ENCODE measurements at regions not wholly inside any gene's neighbourhood (a gene's known extent, or its start where the extent isn't known, plus 50 kb on each side); places are given as distances from the start of the nearest gene placed in this dataset.

GRCh38 chr4:165677081-165677480 is 196.0 kb upstream of the TLL1 start (continued):
- TF ChIP-seq ATF1 (CRISPR knock-in tag; IDR thresholded peaks at IDR 0.05) = no peak

GRCh38 chr4:165678236-165678935 is 194.7 kb upstream of the TLL1 start:
- DNase-seq (ENCODE audit: low spot score) (no peak), ATAC-seq (no peak)
- no peak overlapping the region for H3K4me3 Mint-ChIP-seq
- CTCF ChIA-PET = interaction anchor here (0.9 to 1.6 kb wide), 2 partner anchors 15 to 141 kb away, joined by 3 to 4 read pairs; no protein-coding TSS in a partner anchor
- no peak overlapping the region for H3K27ac Mint-ChIP-seq
- H3K9me3 Mint-ChIP-seq = 0 out of 2 replicates have a peak, but pooled peaks cover 9% of the 10 kb centered on the region
- no peak for TF ChIP-seq ZNF671 (CRISPR knock-in tag; IDR thresholded peaks at IDR 0.05)
- H3K4me1 Mint-ChIP-seq = no peaks in the 10 kb centered on the region; the same call in 1 of the 2 replicates
- no peaks in the 10 kb centered on the region for H3K36me3 Mint-ChIP-seq
- no peaks in the 10 kb centered on the region for H3K27me3 Mint-ChIP-seq (ENCODE audit: low read depth)
- POLR2A ChIA-PET = interaction anchor here (0.5 kb wide), 1 partner anchor 176 kb away, joined by 3 read pairs; no protein-coding TSS in a partner anchor

GRCh38 chr4:165678936-165679325 is 194.1 kb upstream of the TLL1 start:
- H3K9me3 Mint-ChIP-seq = 0 out of 2 replicates have a peak, but pooled peaks cover 9% of the 10 kb centered on the region
- H3K27ac Mint-ChIP-seq = no peak overlapping the region
- POLR2A ChIA-PET = interaction anchor here (0.5 kb wide), 1 partner anchor 175 kb away, joined by 3 read pairs; no protein-coding TSS in a partner anchor
- no peak overlapping the region for H3K4me3 Mint-ChIP-seq
- no peak for ATAC-seq
- CTCF ChIA-PET = interaction anchor here (0.9 kb wide), 1 partner anchor 15 kb away, joined by 4 read pairs; no protein-coding TSS in a partner anchor
- H3K4me1 Mint-ChIP-seq = no peaks in the 10 kb centered on the region; the same call in 1 of the 2 replicates
- H3K27me3 Mint-ChIP-seq (ENCODE audit: low read depth) = no peaks in the 10 kb centered on the region
- TF ChIP-seq ARID4B (CRISPR knock-in tag; IDR thresholded peaks at IDR 0.05; ENCODE audit: borderline replicate concordance) (no peak), NFYB (CRISPR knock-in tag; conservative IDR thresholded peaks at IDR 0.05; ENCODE audit: low read depth) (no peak), JUN (CRISPR knock-in tag; IDR thresholded peaks at IDR 0.05) (no peak), GABPB1 (CRISPR knock-in tag; IDR thresholded peaks at IDR 0.05) (no peak), TCF7 (CRISPR knock-in tag; IDR thresholded peaks at IDR 0.05; ENCODE audit: low read depth) (no peak), MLX (CRISPR knock-in tag; IDR thresholded peaks at IDR 0.05) (no peak), JAZF1 (CRISPR knock-in tag; IDR thresholded peaks at IDR 0.05) (no peak), FOXP4 (CRISPR knock-in tag; IDR thresholded peaks at IDR 0.05) (no peak), ELF4 (CRISPR knock-in tag; IDR thresholded peaks at IDR 0.05; ENCODE audit: low read depth) (no peak), SMAD4 (CRISPR knock-in tag; IDR thresholded peaks at IDR 0.05) (no peak), ZNF416 (CRISPR knock-in tag; IDR thresholded peaks at IDR 0.05) (no peak), ZNF671 (CRISPR knock-in tag; IDR thresholded peaks at IDR 0.05) (no peak)
- no peaks in the 10 kb centered on the region for H3K36me3 Mint-ChIP-seq
- no peak for DNase-seq (ENCODE audit: low spot score)

GRCh38 chr4:165680821-165681220 is 192.2 kb upstream of the TLL1 start:
- 0 out of 2 replicates have a peak, but pooled peaks cover 9% of the 10 kb centered on the region for H3K9me3 Mint-ChIP-seq
- ChIA-PET CTCF (no interaction called here), POLR2A (no interaction called here)
- H3K27me3 Mint-ChIP-seq (ENCODE audit: low read depth) = no peaks in the 10 kb centered on the region
- no peaks in the 10 kb centered on the region for H3K36me3 Mint-ChIP-seq
- no peak overlapping the region for H3K4me3 Mint-ChIP-seq
- no peak overlapping the region for H3K27ac Mint-ChIP-seq
- DNase-seq (ENCODE audit: low spot score) = no peak
- no peaks in the 10 kb centered on the region; the same call in 1 of the 2 replicates for H3K4me1 Mint-ChIP-seq
- no peak for ATAC-seq
- no peak for TF ChIP-seq ETV6 (CRISPR knock-in tag; IDR thresholded peaks at IDR 0.05)
- TF ChIP-seq ZNF671 (CRISPR knock-in tag; IDR thresholded peaks at IDR 0.05) = no peak
- no peak for TF ChIP-seq OVOL2 (CRISPR knock-in tag; IDR thresholded peaks at IDR 0.05; ENCODE audit: borderline replicate concordance)
- TF ChIP-seq ZBTB43 (CRISPR knock-in tag; IDR thresholded peaks at IDR 0.05) = no peak
- no peak for TF ChIP-seq RELA (CRISPR knock-in tag; IDR thresholded peaks at IDR 0.05; ENCODE audit: borderline replicate concordance)
- TF ChIP-seq AFF4 (CRISPR knock-in tag; IDR thresholded peaks at IDR 0.05; ENCODE audit: borderline replicate concordance) = no peak

Measured in WTC11 (cell line).